Left ventricle myocardium inferior (tissue), 1 donor: ENCODE measurements at regions not wholly inside any gene's neighbourhood (a gene's known extent, or its start where the extent isn't known, plus 50 kb on each side); places are given as distances from the start of the nearest gene placed in this dataset.

Experiments used
- DNase-seq: peaks from one replicate; pipeline ENCODE4 v3.0.0-alpha.2; 2020
- H3K27ac ChIP-seq: fragments of 200-600 bp; replicated peaks from 2 replicates; pipeline ENCODE4 v1.8.0; 2021
- H3K27me3 ChIP-seq: fragments of 200-600 bp; 2 replicates; pipeline ENCODE4 v1.8.0; 2021; ENCODE audit warnings: low read depth
- H3K36me3 ChIP-seq: fragments of 200-600 bp; 2 replicates; pipeline ENCODE4 v1.8.0; 2021
- H3K4me1 ChIP-seq: fragments of 200-600 bp; 2 replicates; pipeline ENCODE4 v1.8.0; 2021
- H3K4me3 ChIP-seq: fragments of 200-600 bp; 2 replicates; pipeline ENCODE4 v1.8.0; 2021; ENCODE audit warnings: mild to moderate bottlenecking, moderate library complexity
- H3K9me3 ChIP-seq: fragments of 200-600 bp; replicated peaks from 2 replicates; pipeline ENCODE4 v1.8.0; 2021
- intact Hi-C: fragments of 100-400 bp; cut with micrococcal nuclease; formaldehyde crosslinking; loops from one replicate; pipeline ENCODE4 v1.11.0; 2022
- TF ChIP-seq, protein P1 (sequence below): fragments of 200-600 bp; IDR thresholded peaks from 2 replicates; pipeline ENCODE4 v1.8.0; 2021; ENCODE audit warnings: antibody characterized with exemption, mild to moderate bottlenecking, borderline replicate concordance
- donor health status: DM: no; HTN: yes; CAD: no; lungs with severe emphysema.

DNA sequence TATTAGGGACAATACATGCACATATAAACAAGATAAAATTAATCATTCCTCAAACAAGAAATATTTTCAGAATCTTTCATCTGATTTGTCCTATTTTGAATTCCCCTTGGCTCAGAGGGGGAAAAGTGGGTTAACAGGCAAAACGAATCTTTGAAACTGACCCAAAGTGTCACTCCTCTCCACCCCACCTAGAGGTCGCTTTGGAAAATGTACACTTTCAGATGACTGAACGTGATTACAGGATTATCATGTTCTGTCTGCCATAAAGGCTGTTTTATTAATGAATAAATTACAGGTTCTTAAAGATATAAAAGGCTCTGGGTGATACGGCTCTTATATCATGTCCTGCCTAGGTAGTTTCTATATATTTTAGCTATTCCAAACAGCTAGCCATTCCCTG is 1735.0 kb downstream of the LRRC4C start:
- no peaks in the 10 kb centered on the region for H3K9me3 ChIP-seq
- H3K4me3 ChIP-seq: no peak overlapping the region
- H3K4me1 ChIP-seq: no peaks in the 10 kb centered on the region
- intact Hi-C loops: no loop called here
- H3K27ac ChIP-seq: no peak overlapping the region
- DNase-seq: no peak
- H3K27me3 ChIP-seq: no peaks in the 10 kb centered on the region
- H3K36me3 ChIP-seq: no peaks in the 10 kb centered on the region
- TF ChIP-seq, protein P1, sequence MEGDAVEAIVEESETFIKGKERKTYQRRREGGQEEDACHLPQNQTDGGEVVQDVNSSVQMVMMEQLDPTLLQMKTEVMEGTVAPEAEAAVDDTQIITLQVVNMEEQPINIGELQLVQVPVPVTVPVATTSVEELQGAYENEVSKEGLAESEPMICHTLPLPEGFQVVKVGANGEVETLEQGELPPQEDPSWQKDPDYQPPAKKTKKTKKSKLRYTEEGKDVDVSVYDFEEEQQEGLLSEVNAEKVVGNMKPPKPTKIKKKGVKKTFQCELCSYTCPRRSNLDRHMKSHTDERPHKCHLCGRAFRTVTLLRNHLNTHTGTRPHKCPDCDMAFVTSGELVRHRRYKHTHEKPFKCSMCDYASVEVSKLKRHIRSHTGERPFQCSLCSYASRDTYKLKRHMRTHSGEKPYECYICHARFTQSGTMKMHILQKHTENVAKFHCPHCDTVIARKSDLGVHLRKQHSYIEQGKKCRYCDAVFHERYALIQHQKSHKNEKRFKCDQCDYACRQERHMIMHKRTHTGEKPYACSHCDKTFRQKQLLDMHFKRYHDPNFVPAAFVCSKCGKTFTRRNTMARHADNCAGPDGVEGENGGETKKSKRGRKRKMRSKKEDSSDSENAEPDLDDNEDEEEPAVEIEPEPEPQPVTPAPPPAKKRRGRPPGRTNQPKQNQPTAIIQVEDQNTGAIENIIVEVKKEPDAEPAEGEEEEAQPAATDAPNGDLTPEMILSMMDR: no peak

DNA sequence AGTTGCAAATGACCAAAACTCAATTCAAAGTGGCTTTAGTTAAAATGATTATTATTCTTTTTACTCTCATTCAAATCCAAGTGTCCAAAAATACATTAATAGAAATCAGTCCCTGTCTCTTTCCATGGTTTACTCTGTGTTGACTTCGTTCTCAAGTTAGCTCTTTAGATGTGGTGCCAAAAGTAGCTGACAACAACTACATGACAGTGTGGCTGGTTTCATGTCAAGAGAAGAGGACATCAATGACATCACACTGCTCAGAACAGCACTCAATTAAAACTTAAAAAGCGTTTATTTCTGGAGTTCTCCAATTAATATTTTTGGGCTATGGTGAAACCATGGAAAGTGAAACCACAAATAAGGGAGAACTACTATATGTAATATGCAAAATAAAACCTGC is 1746.9 kb downstream of the LRRC4C start:
- Histone ChIP-seq H3K4me1 (no peaks in the 10 kb centered on the region), H3K27me3 (no peaks in the 10 kb centered on the region), H3K9me3 (peaks cover 12% of the 10 kb centered on the region), H3K36me3 (no peaks in the 10 kb centered on the region), H3K27ac (no peak overlapping the region), H3K4me3 (no peak overlapping the region)
- DNase-seq: no peak
- TF ChIP-seq, protein P1: no peak
- intact Hi-C loops: no loop called here

DNA sequence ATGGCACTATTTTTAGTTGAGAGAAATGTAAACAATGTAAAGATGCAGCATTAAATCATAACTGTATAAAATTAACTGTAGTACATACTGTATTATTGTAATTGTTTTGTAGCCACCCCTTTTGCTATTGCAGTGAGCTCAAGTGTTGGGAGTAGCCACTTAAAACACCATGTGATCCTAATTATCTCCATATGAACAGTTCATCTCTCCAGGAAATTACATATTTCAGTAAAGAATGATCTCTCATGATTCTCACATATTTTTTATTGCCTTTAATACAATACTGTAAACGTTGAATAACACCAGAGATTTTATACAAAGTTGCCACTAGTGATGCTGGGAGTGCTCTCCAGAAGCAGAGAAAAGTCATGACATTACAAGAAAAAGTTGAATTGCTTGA is 1768.6 kb downstream of the LRRC4C start:
- H3K4me3 ChIP-seq: no peak overlapping the region
- no peak for DNase-seq
- intact Hi-C loops: no loop called here
- H3K27me3 ChIP-seq: no peaks in the 10 kb centered on the region
- no peaks in the 10 kb centered on the region for H3K36me3 ChIP-seq
- no peak overlapping the region for H3K27ac ChIP-seq
- H3K9me3 ChIP-seq: peaks cover 4% of the 10 kb centered on the region
- H3K4me1 ChIP-seq: no peaks in the 10 kb centered on the region
- TF ChIP-seq, protein P1: no peak

DNA sequence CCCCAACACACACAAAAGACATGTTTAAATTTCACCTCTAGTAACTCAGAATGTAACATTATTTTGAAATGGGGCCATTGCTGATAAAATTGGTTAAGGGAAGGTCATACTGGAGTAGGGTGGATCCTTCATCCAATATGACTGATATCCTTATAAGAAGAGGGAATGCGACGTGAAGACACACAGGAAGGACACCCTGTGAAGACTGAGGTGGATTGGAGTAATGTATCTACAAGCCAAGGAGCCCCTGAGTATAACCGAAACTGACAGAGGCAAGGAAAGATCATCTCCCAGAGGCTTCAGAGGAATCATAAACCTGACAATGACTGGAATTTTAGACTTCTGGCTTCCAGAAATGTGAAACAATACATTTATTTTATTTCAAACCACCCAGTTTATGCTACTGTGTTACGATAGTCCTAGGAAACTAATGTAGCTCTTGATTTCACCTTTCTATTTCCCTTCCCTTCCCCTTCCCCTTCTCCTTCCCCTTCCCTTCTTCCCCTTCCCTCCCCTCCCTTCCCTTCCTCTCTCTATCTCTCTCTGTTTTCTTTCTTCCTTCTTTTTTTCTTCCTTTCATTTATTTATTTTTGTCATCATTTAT is 1775.4 kb downstream of the LRRC4C start:
- Histone ChIP-seq H3K4me3 (no peak overlapping the region), H3K27me3 (no peaks in the 10 kb centered on the region), H3K9me3 (peaks cover 27% of the 10 kb centered on the region), H3K36me3 (no peaks in the 10 kb centered on the region), H3K4me1 (no peaks in the 10 kb centered on the region), H3K27ac (no peak overlapping the region)
- DNase-seq: no peak
- TF ChIP-seq, protein P1: no peak
- intact Hi-C loops: no loop called here

DNA sequence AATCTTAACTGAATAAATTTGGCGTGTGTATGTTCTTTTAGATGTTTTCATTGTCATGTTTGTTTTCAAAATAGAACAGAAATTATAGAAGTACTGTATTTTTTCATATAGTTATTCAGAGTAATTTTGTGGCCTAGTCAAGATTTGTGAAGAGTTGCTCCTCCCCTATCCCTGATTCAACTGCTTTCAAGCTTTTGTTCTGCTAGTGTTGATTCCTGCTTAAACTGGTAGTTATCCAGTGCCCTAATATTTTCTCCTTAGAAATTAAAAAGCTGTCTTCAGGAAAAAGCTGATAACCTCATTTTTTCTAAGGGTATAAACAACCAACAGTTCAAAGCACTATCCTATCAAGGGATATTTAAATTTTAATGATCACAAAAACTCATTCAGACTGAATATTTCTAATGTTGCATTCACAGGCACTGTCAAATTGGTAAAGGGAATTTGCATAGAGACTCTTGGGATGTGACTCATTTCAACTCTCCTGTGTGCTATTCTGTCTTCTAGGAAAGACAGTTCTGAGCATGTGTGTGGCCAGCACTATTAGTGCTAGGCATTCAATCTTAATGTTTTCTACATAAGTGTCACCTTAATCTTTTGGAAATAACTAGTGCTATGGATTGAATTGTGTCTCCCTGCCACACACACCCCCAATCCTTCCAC is 1776.0 kb downstream of the LRRC4C start:
- intact Hi-C loops: no loop called here
- H3K27me3 ChIP-seq: no peaks in the 10 kb centered on the region

More for the DNA sequence above, 1776.0 kb downstream of the LRRC4C start:
- H3K27ac ChIP-seq: no peak overlapping the region
- H3K4me3 ChIP-seq: no peak overlapping the region
- DNase-seq: no peak
- peaks cover 33% of the 10 kb centered on the region for H3K9me3 ChIP-seq
- TF ChIP-seq, protein P1: no peak
- H3K36me3 ChIP-seq: no peaks in the 10 kb centered on the region
- H3K4me1 ChIP-seq: no peaks in the 10 kb centered on the region
